ENCODE measurements at regions not wholly inside any gene's neighbourhood (a gene's known extent, or its start where the extent isn't known, plus 50 kb on each side); places are given as distances from the start of the nearest gene placed in this dataset.

GRCh38 chr14:53692451-53692850 is 264.2 kb downstream of the BMP4 start:
- Histone ChIP-seq H3K4me3 (no peak overlapping the region), H3K27ac (replicated peaks) (no peak overlapping the region), H3K9me3 (replicated peaks) (no peaks in the 10 kb centered on the region), H3K4me1 (no peaks in the 10 kb centered on the region), H3K27me3 (ENCODE audit: low read depth) (no peaks in the 10 kb centered on the region), H3K36me3 (no peaks in the 10 kb centered on the region)
- intact Hi-C loops (cut with micrococcal nuclease) = no loop called here
- no peak for DNase-seq
- no peak for TF ChIP-seq CTCF (IDR thresholded peaks at IDR 0.05; ENCODE audit: borderline replicate concordance)

GRCh38 chr14:53683229-53683628 is 273.4 kb downstream of the BMP4 start:
- H3K27me3 ChIP-seq (ENCODE audit: low read depth) = no peaks in the 10 kb centered on the region
- DNase-seq = no peak
- H3K27ac ChIP-seq (replicated peaks) = no peak overlapping the region
- TF ChIP-seq CTCF (IDR thresholded peaks at IDR 0.05; ENCODE audit: borderline replicate concordance) = no peak
- H3K9me3 ChIP-seq (replicated peaks) = no peaks in the 10 kb centered on the region
- intact Hi-C loops (cut with micrococcal nuclease) = no loop called here
- H3K4me3 ChIP-seq = no peak overlapping the region
- no peaks in the 10 kb centered on the region for H3K4me1 ChIP-seq
- no peaks in the 10 kb centered on the region for H3K36me3 ChIP-seq

GRCh38 chr14:53672526-53672925 is 284.1 kb downstream of the BMP4 start:
- Histone ChIP-seq H3K4me3 (no peak overlapping the region), H3K9me3 (replicated peaks) (peaks cover 25% of the 10 kb centered on the region), H3K36me3 (no peaks in the 10 kb centered on the region), H3K27ac (replicated peaks) (no peak overlapping the region), H3K4me1 (no peaks in the 10 kb centered on the region), H3K27me3 (ENCODE audit: low read depth) (no peaks in the 10 kb centered on the region)
- no peak for DNase-seq
- no peak for TF ChIP-seq CTCF (IDR thresholded peaks at IDR 0.05; ENCODE audit: borderline replicate concordance)
- intact Hi-C loops (cut with micrococcal nuclease) = no loop called here

GRCh38 chr14:53670701-53671100 is 285.9 kb downstream of the BMP4 start:
- Histone ChIP-seq H3K4me1 (no peaks in the 10 kb centered on the region), H3K36me3 (no peaks in the 10 kb centered on the region), H3K4me3 (no peak overlapping the region), H3K27me3 (ENCODE audit: low read depth) (no peaks in the 10 kb centered on the region), H3K9me3 (replicated peaks) (peaks cover 8% of the 10 kb centered on the region), H3K27ac (replicated peaks) (no peak overlapping the region)
- no peak for DNase-seq
- intact Hi-C loops (cut with micrococcal nuclease) = no loop called here
- TF ChIP-seq CTCF (IDR thresholded peaks at IDR 0.05; ENCODE audit: borderline replicate concordance) = no peak

GRCh38 chr14:53668897-53669296 is 287.7 kb downstream of the BMP4 start:
- no peak for TF ChIP-seq CTCF (IDR thresholded peaks at IDR 0.05; ENCODE audit: borderline replicate concordance)
- H3K9me3 ChIP-seq (replicated peaks) = no peaks in the 10 kb centered on the region
- intact Hi-C loops (cut with micrococcal nuclease) = no loop called here

GRCh38 chr14:53663709-53664108 is 292.9 kb downstream of the BMP4 start:
- intact Hi-C loops (cut with micrococcal nuclease) = no loop called here
- Histone ChIP-seq H3K4me1 (peaks cover 7% of the 10 kb centered on the region), H3K27ac (replicated peaks) (no peak overlapping the region), H3K27me3 (ENCODE audit: low read depth) (no peaks in the 10 kb centered on the region), H3K4me3 (no peak overlapping the region), H3K9me3 (replicated peaks) (peaks cover 8% of the 10 kb centered on the region), H3K36me3 (no peaks in the 10 kb centered on the region)
- DNase-seq = peak; percentile 29
- TF ChIP-seq CTCF (IDR thresholded peaks at IDR 0.05; ENCODE audit: borderline replicate concordance) = peak; percentile 52

More at GRCh38 chr14:53668897-53669296, 287.7 kb downstream of the BMP4 start:
- H3K27ac ChIP-seq (replicated peaks) = no peak overlapping the region
- H3K4me1 ChIP-seq = no peaks in the 10 kb centered on the region
- no peaks in the 10 kb centered on the region for H3K27me3 ChIP-seq (ENCODE audit: low read depth)
- H3K4me3 ChIP-seq = no peak overlapping the region
- DNase-seq = no peak
- no peaks in the 10 kb centered on the region for H3K36me3 ChIP-seq

Measured in left ventricle myocardium inferior (tissue), 1 donor.